PC-9 (cell line): ENCODE measurements at regions not wholly inside any gene's neighbourhood (a gene's known extent, or its start where the extent isn't known, plus 50 kb on each side); places are given as distances from the start of the nearest gene placed in this dataset.

Experiments
- BruUV-seq: library from RNA; stranded (reverse); fragments of 400-500 nt; replicated peaks from 2 replicates; lab custom pipeline; 2021; lab: Mats Ljungman, UMichigan
- CTCF ChIA-PET: fragments of 300-600 bp; sonication (Branson Sonifier 250); formaldehyde crosslinking; loops from one replicate; lab custom pipeline; 2022; ENCODE audit warnings: antibody characterized with exemption; lab: Charles Lee
- POLR2A ChIA-PET: fragments of 300-600 bp; sonication (Branson Sonifier 250); formaldehyde crosslinking; loops from one replicate; lab custom pipeline; 2022; ENCODE audit warnings: antibody characterized with exemption; ENCODE audit not compliant: unreplicated experiment; lab: Charles Lee
- DNase-seq, 2 experiments: peaks; one replicate each; pipeline versions ENCODE4 v3.0.0 to v3.0.0-alpha.2; 2015 to 2022; ENCODE audit warnings: mixed read lengths in 1 of 2
- H2AFZ ChIP-seq: fragments of 200-600 bp; sonication (generic); 2 replicates; pipeline ENCODE4 v1.8.1; 2017; ENCODE audit warnings: antibody characterized with exemption
- H3F3A ChIP-seq: fragments of 200-600 bp; sonication (generic); 2 replicates; pipeline ENCODE4 v1.8.1; 2017; ENCODE audit warnings: antibody characterized with exemption, mild to moderate bottlenecking, low read depth; ENCODE audit not compliant: insufficient read depth
- H3K27ac ChIP-seq: fragments of 200-600 bp; sonication (generic); 2 replicates; pipeline ENCODE4 v1.6.1; 2016; ENCODE audit warnings: mixed run types
- H3K27me3 ChIP-seq: fragments of 200-600 bp; sonication (generic); 2 replicates; pipeline ENCODE4 v1.6.1; 2016; ENCODE audit warnings: low read depth, mixed run types; ENCODE audit not compliant: insufficient read depth
- H3K36me3 ChIP-seq: fragments of 200-600 bp; sonication (generic); 2 replicates; pipeline ENCODE4 v1.6.1; 2016; ENCODE audit warnings: low read depth, mixed run types
- H3K4me1 ChIP-seq: fragments of 200-600 bp; sonication (generic); replicated peaks from 2 replicates; pipeline ENCODE4 v1.6.1; 2016; ENCODE audit warnings: mixed run types; ENCODE audit not compliant: insufficient read depth
- H3K4me2 ChIP-seq: fragments of 200-600 bp; sonication (generic); 2 replicates; pipeline ENCODE4 v1.6.1; 2017; ENCODE audit warnings: mixed run types
- H3K4me3 ChIP-seq: fragments of 200-600 bp; sonication (generic); 2 replicates; pipeline ENCODE4 v1.6.1; 2016; ENCODE audit warnings: mixed run types
- H3K79me2 ChIP-seq: fragments of 200-600 bp; sonication (generic); 2 replicates; pipeline ENCODE4 v1.6.1; 2017; ENCODE audit warnings: low read depth, mixed run types
- H3K9me2 ChIP-seq: fragments of 200-600 bp; sonication (generic); 2 replicates; pipeline ENCODE4 v1.8.1; 2017; ENCODE audit warnings: mild to moderate bottlenecking; ENCODE audit not compliant: insufficient read depth
- H3K9me3 ChIP-seq: fragments of 200-600 bp; sonication (generic); 2 replicates; pipeline ENCODE4 v1.8.1; 2016; ENCODE audit warnings: low read depth; ENCODE audit not compliant: insufficient read depth
- H4K20me1 ChIP-seq: fragments of 200-600 bp; sonication (generic); 2 replicates; pipeline ENCODE4 v1.8.1; 2017; ENCODE audit not compliant: insufficient read depth
- CTCF ChIP-seq: fragments of 200-600 bp; sonication (generic); conservative IDR thresholded peaks from 2 replicates; pipeline ENCODE4 v1.6.1; 2017; ENCODE audit warnings: mixed run types, antibody characterized with exemption, mild to moderate bottlenecking, moderate library complexity
- EZH2 ChIP-seq: fragments of 200-600 bp; sonication (generic); IDR thresholded peaks from 2 replicates; pipeline ENCODE4 v1.8.0; 2017; ENCODE audit warnings: antibody characterized with exemption, low read depth
- intact Hi-C: fragments of 100-400 bp; cut with micrococcal nuclease; formaldehyde crosslinking; loops from one replicate; pipeline ENCODE4 v1.10.0; 2022; ENCODE audit not compliant: unreplicated experiment

DNA sequence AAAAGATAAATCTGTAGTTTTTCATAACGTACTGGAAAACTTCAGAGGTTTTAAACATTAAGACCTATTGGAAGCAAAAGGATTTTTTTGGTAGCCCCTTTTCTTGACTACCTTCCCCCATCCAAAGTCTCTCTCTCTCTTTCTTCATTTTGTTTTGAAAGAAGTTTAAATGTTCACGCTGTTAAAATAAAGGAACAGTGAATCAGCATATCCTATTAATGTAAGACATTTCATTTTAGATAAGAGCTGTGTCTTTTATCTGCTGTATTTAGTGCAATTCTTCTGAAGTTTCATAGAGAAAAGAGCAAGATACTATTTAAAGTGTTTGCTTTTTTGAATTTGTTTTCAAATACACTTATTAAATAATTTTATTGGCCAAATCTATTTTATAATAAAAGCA, 205.5 kb upstream of the POU3F3 start:
- CTCF ChIA-PET: no interaction called here
- Histone ChIP-seq H3K9me3 (no peaks in the 10 kb centered on the region), H3K27me3 (no peaks in the 10 kb centered on the region), H4K20me1 (no peaks in the 10 kb centered on the region), H3F3A (no peaks in the 10 kb centered on the region), H3K27ac (no peak overlapping the region), H3K36me3 (no peaks in the 10 kb centered on the region), H3K4me3 (no peak overlapping the region), H3K4me2 (no peak overlapping the region), H3K79me2 (no peaks in the 10 kb centered on the region), H2AFZ (no peak overlapping the region), H3K9me2 (no peaks in the 10 kb centered on the region), H3K4me1 (no peaks in the 10 kb centered on the region)
- DNase-seq: no peak
- intact Hi-C loops: no loop called here
- BruUV-seq: no TSS peak
- POLR2A ChIA-PET: no interaction called here
- TF ChIP-seq CTCF (no peak), EZH2 (no peak)

GRCh38 chr2:104649866-104650265, 204.0 kb upstream of the POU3F3 start:
- TF ChIP-seq EZH2 (no peak), CTCF (no peak)
- Histone ChIP-seq H3K4me2 (no peak overlapping the region), H3K4me1 (no peaks in the 10 kb centered on the region), H3K9me3 (no peaks in the 10 kb centered on the region), H3K27ac (no peak overlapping the region), H3F3A (no peaks in the 10 kb centered on the region), H3K9me2 (no peaks in the 10 kb centered on the region), H3K36me3 (no peaks in the 10 kb centered on the region), H4K20me1 (no peaks in the 10 kb centered on the region), H3K27me3 (peaks cover 8% of the 10 kb centered on the region), H3K79me2 (no peaks in the 10 kb centered on the region), H3K4me3 (no peak overlapping the region), H2AFZ (no peak overlapping the region)
- BruUV-seq: no TSS peak
- ChIA-PET POLR2A (no interaction called here), CTCF (no interaction called here)
- intact Hi-C loops: no loop called here
- no peak for DNase-seq

GRCh38 chr2:104650405-104650996, 203.4 kb upstream of the POU3F3 start:
- BruUV-seq: no TSS peak

More at GRCh38 chr2:104650405-104650996, 203.4 kb upstream of the POU3F3 start:
- ChIA-PET CTCF (no interaction called here), POLR2A (no interaction called here)
- TF ChIP-seq EZH2 (no peak), CTCF (no peak)
- H3K79me2 ChIP-seq: no peaks in the 10 kb centered on the region
- no peaks in the 10 kb centered on the region for H3K9me2 ChIP-seq
- no peak for DNase-seq
- H3K9me3 ChIP-seq: no peaks in the 10 kb centered on the region
- no peaks in the 10 kb centered on the region for H4K20me1 ChIP-seq
- no peaks in the 10 kb centered on the region for H3K36me3 ChIP-seq
- no peak overlapping the region for H3K4me2 ChIP-seq
- no peak overlapping the region for H2AFZ ChIP-seq
- H3K27me3 ChIP-seq: peaks cover 8% of the 10 kb centered on the region
- H3F3A ChIP-seq: no peaks in the 10 kb centered on the region
- no peak overlapping the region for H3K27ac ChIP-seq
- H3K4me3 ChIP-seq: no peak overlapping the region
- intact Hi-C loops: no loop called here
- no peaks in the 10 kb centered on the region for H3K4me1 ChIP-seq
